MM.1S (cell line): ENCODE measurements at regions not wholly inside any gene's neighbourhood (a gene's known extent, or its start where the extent isn't known, plus 50 kb on each side); places are given as distances from the start of the nearest gene placed in this dataset.

ENCODE experiments used
- EZH2 ChIP-seq: fragments of 300-600 bp; sonication (generic); optimal IDR thresholded peaks from 2 replicates; pipeline ENCODE3; 2017; ENCODE audit warnings: low read depth, mild to moderate bottlenecking, antibody characterized with exemption, low read length, mixed read lengths
- EZH2phosphoT487 ChIP-seq: fragments of 300-600 bp; sonication (generic); IDR thresholded peaks from 2 replicates; pipeline ENCODE4 v1.6.1; 2018; ENCODE audit warnings: antibody characterized with exemption, low read length
- TF ChIP-seq, protein P1 (sequence below): fragments of 300-600 bp; sonication (generic); IDR thresholded peaks from 2 replicates; pipeline ENCODE4 v1.5.1; 2016; ENCODE audit warnings: antibody characterized with exemption, low read length, mixed read lengths

DNA sequence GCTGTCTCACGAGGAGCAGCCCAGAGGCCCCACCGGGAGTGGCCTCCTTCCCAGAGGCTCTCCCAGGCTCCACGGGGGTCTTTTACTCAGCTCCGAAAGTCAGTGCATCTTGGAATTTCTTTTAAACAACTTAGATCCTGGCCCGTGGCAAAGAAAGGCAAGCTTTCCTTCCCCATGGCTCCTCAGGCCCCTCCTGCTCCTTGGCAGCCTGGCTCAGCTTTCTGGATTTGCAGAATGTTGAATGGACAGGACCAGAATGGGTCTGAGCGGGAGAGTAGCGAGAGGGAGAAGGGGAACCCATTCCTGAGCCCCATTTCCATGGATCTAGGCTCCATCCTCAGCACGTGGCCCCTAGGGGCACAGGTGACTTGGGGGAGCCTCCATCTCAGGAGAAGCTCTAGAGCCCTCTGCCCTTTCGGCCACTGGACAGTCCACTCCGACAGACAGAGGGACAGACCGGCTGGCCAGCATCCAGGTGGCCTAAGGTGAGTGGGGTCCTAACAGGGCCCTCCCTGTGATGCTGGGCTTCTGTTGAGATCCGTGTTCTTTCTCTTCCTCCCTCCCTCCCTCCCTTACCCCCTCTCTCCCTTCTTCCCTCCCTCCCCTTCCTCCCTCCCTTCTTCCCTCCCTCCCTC is 173.9 kb upstream of the PPP1R26 start:
- TF ChIP-seq, protein P1, sequence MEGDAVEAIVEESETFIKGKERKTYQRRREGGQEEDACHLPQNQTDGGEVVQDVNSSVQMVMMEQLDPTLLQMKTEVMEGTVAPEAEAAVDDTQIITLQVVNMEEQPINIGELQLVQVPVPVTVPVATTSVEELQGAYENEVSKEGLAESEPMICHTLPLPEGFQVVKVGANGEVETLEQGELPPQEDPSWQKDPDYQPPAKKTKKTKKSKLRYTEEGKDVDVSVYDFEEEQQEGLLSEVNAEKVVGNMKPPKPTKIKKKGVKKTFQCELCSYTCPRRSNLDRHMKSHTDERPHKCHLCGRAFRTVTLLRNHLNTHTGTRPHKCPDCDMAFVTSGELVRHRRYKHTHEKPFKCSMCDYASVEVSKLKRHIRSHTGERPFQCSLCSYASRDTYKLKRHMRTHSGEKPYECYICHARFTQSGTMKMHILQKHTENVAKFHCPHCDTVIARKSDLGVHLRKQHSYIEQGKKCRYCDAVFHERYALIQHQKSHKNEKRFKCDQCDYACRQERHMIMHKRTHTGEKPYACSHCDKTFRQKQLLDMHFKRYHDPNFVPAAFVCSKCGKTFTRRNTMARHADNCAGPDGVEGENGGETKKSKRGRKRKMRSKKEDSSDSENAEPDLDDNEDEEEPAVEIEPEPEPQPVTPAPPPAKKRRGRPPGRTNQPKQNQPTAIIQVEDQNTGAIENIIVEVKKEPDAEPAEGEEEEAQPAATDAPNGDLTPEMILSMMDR: no peak
- TF ChIP-seq EZH2 (no peak), EZH2phosphoT487 (no peak)
